GM21367 (cell line): ENCODE measurements at regions not wholly inside any gene's neighbourhood (a gene's known extent, or its start where the extent isn't known, plus 50 kb on each side); places are given as distances from the start of the nearest gene placed in this dataset.
"Not testable (repeated sequence)": the region's sequence is repeated elsewhere in the genome, so short reads cannot be mapped to it uniquely, and the experiment has no call there.

Source experiments
- ATAC-seq: cut with Tn5 transposase; IDR thresholded peaks from one replicate; pipeline ENCODE4 v1.9.1; 2021; ENCODE audit not compliant: unreplicated experiment

DNA sequence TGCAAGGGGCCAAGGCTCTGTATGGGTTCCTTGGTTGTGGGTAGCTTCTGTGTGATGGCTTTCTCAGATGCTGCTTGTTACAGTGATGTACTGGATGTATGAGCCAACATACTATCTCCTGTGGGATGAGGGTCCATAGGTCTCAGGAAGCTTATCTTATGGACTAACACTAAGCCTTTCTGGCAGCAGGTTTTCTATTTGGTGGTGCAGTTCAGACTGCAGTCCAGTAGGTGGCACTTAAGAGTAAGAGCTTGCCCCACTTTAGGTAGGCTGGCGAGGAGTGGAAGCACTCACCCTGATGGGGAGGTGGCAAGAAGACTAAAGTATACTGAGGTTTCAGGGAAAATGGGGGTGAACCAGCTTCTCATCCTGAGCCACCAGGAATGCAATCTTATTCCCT, 306.7 kb upstream of the MAOA start:
- ATAC-seq: peak; percentile 57

- ATAC-seq: no peak
These were observed 305.2 kb upstream of the MAOA start for GRCh38 chrX:43350935-43351334.

DNA sequence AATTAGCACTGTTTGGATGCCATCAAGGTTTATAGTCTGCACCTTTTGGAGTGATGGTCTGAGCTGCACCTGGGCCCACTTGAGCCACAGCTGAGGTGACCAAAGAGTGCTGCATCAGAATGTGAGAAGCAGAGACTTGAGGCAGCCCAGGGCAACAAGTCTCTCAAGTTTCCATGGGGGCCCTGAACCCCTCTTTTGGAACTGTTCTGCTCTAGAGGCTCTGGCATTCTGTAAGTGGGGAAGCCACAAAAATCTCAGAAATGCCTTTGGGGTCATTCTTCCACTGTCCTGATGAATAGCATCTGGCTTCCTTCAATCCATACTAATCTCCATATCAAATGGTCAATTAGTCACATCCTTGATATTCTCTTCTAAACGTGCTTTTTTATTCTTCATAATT, 298.4 kb upstream of the MAOA start:
- ATAC-seq: no peak

DNA sequence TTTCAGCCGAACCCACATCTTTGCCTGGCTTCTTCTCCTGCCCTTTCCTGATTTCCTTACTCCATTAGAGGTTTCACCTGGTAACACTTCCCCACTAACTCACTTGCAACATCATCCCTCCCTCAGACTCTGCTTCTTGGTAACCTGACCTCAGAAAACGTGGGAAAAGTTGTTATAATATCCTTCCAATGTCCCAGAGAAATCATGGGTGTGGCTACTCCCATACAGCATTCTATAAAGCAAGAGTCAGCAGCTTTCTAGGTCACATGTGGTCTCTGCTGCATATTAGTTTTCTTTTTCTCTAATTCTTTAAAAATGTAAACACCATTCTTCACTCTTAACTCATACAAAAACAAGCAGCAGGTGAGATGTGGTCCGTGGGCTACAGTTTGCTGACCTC, 283.1 kb upstream of the MAOA start:
- ATAC-seq: no peak

DNA sequence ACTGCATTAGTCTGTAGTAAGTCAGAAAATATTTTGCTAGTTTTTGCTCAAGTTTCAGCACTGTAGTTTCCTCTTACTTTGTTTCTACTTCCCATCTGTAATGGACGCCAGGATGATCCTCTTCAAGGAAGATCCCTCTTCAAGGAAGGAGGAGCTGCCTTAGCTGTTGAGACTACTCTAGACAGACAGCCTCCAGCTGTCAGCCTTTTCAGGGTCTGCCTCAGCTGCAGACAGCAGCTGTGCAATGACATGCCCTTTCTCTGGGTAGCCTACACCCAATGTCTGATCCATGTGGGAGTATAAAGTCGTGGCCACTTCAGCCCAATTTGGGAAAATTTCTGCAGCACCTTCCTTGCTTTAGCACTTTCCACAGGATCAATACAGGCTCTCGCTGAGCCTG, 281.0 kb upstream of the MAOA start:
- ATAC-seq: no peak

DNA sequence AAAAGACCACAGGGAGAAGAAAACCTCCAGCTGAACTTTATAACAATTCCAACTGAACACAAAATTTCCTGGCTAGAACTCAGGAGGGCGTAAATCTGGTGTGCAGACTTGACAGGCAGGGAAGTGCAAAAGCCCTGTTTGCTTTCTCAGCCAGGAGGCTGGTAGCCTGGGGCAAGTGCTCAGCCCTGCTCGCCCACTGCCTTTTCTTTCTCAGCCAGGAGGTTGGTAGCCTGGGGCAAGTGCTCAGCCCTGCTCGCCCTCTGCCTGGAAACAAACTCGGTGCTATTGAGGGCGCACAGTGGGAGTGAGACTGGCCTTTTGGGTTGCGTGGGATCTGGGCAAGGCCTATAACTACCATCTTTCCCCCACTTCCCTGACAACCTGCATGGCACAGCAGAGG, 275.4 kb upstream of the MAOA start:
- no peak for ATAC-seq

- ATAC-seq: no peak
These were observed 269.2 kb upstream of the MAOA start for GRCh38 chrX:43386875-43387274.

DNA sequence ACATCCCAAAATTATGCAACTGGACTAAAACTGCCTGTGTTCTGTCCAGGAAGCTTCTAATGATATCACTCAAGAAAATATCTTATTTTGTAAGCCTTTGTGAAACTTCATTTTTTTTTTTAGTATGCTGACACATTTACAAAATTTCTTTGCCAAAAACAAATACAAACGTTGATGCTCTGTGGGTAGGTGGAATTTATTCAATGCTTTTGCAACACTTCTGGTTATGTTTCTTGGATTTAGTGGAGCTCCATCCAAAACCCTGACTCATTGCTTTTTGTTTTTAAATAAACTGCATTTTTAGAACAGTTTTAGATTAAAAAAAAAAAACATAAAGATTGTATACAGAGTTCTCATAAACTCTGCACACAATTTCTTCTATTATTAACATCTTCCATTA, 250.9 kb upstream of the MAOA start:
- ATAC-seq: no peak

- no peak for ATAC-seq
These were observed 232.2 kb upstream of the MAOA start for GRCh38 chrX:43423876-43424275.

GRCh38 chrX:43436517-43436916, 219.6 kb upstream of the MAOA start:
- no peak for ATAC-seq

DNA sequence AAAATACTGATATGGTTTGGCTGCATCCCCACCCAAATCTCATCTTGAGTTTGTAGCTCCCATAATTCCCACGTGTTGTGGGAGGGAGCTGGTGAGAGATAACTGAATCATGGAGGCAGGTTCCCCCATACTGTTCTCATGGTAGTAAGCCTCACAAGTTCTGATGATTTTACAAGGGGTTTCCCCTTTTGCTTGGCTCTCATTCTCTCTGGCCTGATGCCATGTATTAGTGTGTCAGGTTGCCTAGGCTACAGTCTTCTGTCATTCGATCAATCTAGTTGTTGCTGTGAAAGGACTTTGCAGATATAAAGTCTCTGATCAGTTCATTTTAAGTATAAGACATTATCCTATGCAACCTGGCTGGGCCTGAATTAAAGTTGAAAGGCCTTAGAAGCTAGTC, 209.3 kb upstream of the MAOA start:
- no peak for ATAC-seq

DNA sequence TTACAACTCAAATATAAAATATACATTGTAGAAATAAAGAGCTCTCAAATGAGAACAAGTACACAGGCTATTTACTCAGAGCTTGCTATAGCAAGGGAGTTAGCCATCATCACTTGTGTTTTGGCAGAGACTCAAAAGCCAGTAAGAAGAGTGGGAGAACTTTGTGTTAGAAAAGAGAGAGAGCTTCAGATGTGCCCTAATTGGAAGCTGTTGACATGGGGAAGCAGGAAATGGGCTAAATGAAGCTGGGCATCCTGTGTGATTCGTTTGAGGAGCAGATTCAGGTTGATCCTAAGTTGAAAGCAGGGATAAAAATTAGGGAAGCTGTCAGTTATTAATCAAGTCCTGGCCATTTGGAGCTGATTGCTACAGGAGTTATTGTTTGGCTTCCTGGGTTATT, 207.4 kb upstream of the MAOA start:
- no peak for ATAC-seq

- ATAC-seq: no peak
These were observed 205.7 kb upstream of the MAOA start for GRCh38 chrX:43450355-43450754.

DNA sequence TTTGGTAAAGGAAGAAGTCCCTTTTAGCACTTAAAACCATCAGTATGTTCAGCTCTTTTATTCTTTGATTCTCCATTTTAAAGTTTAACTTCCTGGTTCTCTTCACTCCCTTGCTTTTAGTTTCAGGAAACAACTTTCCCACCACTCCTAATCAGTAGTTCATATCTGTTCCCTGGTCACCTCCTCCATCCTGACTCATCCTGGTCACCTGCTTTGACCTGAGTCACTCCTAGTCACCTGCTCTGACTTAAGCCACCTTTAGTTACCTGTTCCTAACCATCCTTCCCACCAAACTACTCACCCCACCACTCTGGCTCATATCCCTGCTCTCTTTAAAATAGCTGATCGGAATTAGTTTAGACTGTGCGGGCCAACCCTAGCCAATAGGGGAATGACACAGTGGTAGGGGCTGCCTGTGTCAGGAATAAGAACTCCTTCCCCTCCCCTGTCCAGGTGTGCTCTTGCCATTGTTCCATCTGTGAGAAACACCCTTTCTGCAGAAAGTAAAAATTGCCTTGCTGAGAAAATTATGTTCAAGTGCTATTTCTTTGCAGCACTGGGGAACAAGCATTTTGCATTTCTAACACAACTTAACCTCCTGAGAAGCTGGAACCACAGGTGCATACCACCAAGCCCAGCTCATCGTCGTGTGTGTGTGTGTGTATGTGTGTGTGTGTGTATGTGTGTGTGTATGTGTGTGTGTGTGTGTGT, 204.0 kb upstream of the MAOA start:
- ATAC-seq: not testable (repeated sequence)

GRCh38 chrX:43456063-43456462, 200.0 kb upstream of the MAOA start:
- no peak for ATAC-seq

DNA sequence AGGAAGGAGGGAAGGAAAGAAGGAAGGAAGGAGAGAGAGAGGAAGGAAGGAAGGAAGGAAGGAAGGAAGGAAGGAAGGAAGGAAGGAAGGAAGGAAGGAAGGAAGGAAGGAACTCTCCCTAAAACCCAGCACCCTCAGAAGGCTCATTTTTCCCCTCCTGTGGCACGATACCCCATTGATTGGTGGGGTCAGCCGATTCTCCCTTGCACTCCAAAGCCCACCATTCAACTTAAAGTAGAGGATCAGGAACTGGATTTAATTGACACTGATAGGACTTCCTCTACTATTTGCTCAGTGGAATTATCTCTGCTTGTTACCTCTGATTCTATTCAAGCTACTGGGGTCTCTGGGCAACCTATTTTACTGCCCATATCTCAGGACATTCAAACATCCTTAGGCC, 199.2 kb upstream of the MAOA start:
- ATAC-seq: no peak

DNA sequence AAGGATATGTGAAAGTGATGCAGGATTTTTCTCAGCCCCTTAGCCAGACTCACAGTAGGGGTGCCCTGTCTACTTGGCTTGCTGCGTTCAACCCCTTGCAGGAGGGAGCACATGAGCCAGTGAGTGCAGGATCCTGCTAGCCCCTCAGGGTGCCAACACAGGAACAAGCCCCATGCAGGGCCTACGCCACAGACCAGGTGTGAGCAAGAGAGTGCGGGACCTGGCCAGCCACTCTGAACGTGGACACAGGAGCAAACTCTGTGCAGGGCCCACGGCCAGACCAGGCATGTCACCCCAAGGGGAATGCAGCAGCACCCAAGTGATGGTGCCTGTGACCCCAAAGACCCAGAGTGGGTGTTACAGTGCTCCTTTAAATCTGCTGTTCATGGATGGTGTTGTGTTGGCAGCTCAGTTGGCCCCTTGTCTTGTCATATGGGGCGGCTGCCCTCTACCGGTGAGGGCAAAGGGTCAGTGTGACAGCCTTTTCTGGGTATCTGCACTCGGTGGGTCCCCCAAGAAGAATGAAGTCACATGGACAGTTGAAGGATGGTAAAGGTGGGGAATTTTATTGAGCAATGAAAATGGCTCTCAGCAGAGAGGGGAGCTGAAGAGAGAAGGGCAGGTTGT, 188.4 kb upstream of the MAOA start:
- ATAC-seq: no peak

GRCh38 chrX:43469391-43470054, 186.6 kb upstream of the MAOA start:
- ATAC-seq: no peak

- no peak for ATAC-seq
These were observed 181.8 kb upstream of the MAOA start for GRCh38 chrX:43474321-43474720.

DNA sequence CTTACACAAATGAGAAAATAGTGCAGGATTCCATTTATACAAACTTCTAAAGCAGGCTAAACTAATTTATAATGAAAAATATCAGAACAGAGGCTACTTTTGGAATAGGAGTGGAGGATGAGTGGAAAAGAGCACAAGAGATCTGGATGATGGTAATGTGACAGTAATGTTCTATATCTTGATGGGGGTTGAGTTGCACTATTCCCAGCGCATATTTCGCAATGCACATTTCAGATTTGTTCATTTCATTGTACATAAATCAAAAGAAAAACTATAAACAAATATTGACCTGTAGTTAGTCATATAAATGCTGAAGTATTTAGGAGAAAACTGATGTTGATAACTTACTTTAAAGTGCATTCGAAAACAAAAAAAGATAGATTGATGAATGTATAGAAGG, 177.0 kb upstream of the MAOA start:
- no peak for ATAC-seq

GRCh38 chrX:43479850-43480249, 176.2 kb upstream of the MAOA start:
- no peak for ATAC-seq

- ATAC-seq: no peak
These were observed 174.5 kb upstream of the MAOA start for GRCh38 chrX:43481576-43481975.
